ENCODE measurements at regions not wholly inside any gene's neighbourhood (a gene's known extent, or its start where the extent isn't known, plus 50 kb on each side); places are given as distances from the start of the nearest gene placed in this dataset.

GRCh38 chr12:97300891-97301290 lies 161.7 kb upstream of the RMST start:
- TF ChIP-seq CTCF (optimal IDR thresholded peaks at IDR 0.05 in 1 of 3, IDR thresholded peaks at IDR 0.05 in 1 of 3, conservative IDR thresholded peaks at IDR 0.05 in 1 of 3; ENCODE audit: extremely low read depth in 1 of 3, insufficient read depth in 2 of 3, low read length in 3 of 3) (no peak), EZH2 (IDR thresholded peaks at IDR 0.05; ENCODE audit: low read length) (no peak)
